GM23338 (cell line): ENCODE measurements at regions not wholly inside any gene's neighbourhood (a gene's known extent, or its start where the extent isn't known, plus 50 kb on each side); places are given as distances from the start of the nearest gene placed in this dataset.

Experiments
- EZH2 ChIP-seq: fragments of 200-600 bp; sonication (generic); IDR thresholded peaks from one replicate; pipeline ENCODE4 v1.8.0; 2017; ENCODE audit warnings: antibody characterized with exemption, mild to moderate bottlenecking, low read depth; ENCODE audit not compliant: unreplicated experiment
- POLR2AphosphoS5 ChIP-seq: IDR thresholded peaks from 2 replicates; pipeline ENCODE4 v1.6.1; 2016; ENCODE audit warnings: antibody characterized with exemption, low read depth
- ZNF114 ChIP-seq: fragments of 250-450 bp; sonication (Bioruptor Pico); IDR thresholded peaks from 2 replicates; pipeline ENCODE4 v1.5.0; 2020; ENCODE audit warnings: mild to moderate bottlenecking, moderate library complexity
- ZNF331 ChIP-seq: fragments of 250-450 bp; sonication (Bioruptor Pico); IDR thresholded peaks from 2 replicates; pipeline ENCODE4 v1.5.0; 2020; ENCODE audit warnings: low read depth, mild to moderate bottlenecking, moderate library complexity
- TF ChIP-seq, protein P1 (sequence below), 2 experiments: fragments of 200-600 bp in 1 of 2; sonication (generic) in 1 of 2; conservative IDR thresholded peaks; 2 replicates each; pipeline versions ENCODE4 v1.5.1 to v1.6.1; 2016 to 2017; ENCODE audit warnings: antibody characterized with exemption in 2 of 2, low read depth in 2 of 2, mild to moderate bottlenecking in 2 of 2, moderate library complexity in 1 of 2
- TF ChIP-seq, protein P2 (sequence below): fragments of 250-450 bp; sonication (Bioruptor Pico); IDR thresholded peaks from 2 replicates; pipeline ENCODE4 v1.5.0; 2020; ENCODE audit warnings: mild to moderate bottlenecking, moderate library complexity
- TF ChIP-seq, protein P3 (sequence below): IDR thresholded peaks from 2 replicates; pipeline ENCODE4 v1.6.1; 2016; ENCODE audit warnings: antibody characterized with exemption
- TF ChIP-seq, protein P4 (sequence below): IDR thresholded peaks from one replicate; pipeline ENCODE4 v1.6.1; 2018; ENCODE audit warnings: antibody characterized with exemption; ENCODE audit not compliant: unreplicated experiment

DNA sequence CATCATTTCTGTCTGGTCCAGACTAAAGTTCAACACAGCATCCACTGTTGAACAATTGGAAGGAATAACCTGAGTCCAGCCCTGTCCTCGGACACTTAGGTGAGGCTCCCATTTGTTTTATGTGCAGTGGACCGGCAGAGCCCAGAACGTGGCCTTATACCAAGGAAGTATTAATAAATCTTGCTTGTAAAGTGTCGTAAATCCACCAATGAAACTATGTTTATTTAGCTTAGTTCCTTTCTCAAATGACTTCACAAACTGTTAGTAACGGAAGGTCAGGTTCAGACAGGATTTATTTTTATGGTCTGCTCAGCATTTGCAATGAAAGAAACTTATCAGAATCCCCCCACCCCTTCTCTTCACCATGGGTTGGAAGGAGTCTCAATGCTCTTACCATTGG is 149.5 kb downstream of the PCSK1 start:
- TF ChIP-seq ZNF114 (no peak), POLR2AphosphoS5 (no peak), EZH2 (no peak), ZNF331 (CRISPR knock-in tag) (no peak)
- TF ChIP-seq, protein P1, sequence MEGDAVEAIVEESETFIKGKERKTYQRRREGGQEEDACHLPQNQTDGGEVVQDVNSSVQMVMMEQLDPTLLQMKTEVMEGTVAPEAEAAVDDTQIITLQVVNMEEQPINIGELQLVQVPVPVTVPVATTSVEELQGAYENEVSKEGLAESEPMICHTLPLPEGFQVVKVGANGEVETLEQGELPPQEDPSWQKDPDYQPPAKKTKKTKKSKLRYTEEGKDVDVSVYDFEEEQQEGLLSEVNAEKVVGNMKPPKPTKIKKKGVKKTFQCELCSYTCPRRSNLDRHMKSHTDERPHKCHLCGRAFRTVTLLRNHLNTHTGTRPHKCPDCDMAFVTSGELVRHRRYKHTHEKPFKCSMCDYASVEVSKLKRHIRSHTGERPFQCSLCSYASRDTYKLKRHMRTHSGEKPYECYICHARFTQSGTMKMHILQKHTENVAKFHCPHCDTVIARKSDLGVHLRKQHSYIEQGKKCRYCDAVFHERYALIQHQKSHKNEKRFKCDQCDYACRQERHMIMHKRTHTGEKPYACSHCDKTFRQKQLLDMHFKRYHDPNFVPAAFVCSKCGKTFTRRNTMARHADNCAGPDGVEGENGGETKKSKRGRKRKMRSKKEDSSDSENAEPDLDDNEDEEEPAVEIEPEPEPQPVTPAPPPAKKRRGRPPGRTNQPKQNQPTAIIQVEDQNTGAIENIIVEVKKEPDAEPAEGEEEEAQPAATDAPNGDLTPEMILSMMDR (conservative IDR thresholded peaks at IDR 0.05; ENCODE audit: low read depth in 2 of 2) = no peak
- TF ChIP-seq, protein P2, sequence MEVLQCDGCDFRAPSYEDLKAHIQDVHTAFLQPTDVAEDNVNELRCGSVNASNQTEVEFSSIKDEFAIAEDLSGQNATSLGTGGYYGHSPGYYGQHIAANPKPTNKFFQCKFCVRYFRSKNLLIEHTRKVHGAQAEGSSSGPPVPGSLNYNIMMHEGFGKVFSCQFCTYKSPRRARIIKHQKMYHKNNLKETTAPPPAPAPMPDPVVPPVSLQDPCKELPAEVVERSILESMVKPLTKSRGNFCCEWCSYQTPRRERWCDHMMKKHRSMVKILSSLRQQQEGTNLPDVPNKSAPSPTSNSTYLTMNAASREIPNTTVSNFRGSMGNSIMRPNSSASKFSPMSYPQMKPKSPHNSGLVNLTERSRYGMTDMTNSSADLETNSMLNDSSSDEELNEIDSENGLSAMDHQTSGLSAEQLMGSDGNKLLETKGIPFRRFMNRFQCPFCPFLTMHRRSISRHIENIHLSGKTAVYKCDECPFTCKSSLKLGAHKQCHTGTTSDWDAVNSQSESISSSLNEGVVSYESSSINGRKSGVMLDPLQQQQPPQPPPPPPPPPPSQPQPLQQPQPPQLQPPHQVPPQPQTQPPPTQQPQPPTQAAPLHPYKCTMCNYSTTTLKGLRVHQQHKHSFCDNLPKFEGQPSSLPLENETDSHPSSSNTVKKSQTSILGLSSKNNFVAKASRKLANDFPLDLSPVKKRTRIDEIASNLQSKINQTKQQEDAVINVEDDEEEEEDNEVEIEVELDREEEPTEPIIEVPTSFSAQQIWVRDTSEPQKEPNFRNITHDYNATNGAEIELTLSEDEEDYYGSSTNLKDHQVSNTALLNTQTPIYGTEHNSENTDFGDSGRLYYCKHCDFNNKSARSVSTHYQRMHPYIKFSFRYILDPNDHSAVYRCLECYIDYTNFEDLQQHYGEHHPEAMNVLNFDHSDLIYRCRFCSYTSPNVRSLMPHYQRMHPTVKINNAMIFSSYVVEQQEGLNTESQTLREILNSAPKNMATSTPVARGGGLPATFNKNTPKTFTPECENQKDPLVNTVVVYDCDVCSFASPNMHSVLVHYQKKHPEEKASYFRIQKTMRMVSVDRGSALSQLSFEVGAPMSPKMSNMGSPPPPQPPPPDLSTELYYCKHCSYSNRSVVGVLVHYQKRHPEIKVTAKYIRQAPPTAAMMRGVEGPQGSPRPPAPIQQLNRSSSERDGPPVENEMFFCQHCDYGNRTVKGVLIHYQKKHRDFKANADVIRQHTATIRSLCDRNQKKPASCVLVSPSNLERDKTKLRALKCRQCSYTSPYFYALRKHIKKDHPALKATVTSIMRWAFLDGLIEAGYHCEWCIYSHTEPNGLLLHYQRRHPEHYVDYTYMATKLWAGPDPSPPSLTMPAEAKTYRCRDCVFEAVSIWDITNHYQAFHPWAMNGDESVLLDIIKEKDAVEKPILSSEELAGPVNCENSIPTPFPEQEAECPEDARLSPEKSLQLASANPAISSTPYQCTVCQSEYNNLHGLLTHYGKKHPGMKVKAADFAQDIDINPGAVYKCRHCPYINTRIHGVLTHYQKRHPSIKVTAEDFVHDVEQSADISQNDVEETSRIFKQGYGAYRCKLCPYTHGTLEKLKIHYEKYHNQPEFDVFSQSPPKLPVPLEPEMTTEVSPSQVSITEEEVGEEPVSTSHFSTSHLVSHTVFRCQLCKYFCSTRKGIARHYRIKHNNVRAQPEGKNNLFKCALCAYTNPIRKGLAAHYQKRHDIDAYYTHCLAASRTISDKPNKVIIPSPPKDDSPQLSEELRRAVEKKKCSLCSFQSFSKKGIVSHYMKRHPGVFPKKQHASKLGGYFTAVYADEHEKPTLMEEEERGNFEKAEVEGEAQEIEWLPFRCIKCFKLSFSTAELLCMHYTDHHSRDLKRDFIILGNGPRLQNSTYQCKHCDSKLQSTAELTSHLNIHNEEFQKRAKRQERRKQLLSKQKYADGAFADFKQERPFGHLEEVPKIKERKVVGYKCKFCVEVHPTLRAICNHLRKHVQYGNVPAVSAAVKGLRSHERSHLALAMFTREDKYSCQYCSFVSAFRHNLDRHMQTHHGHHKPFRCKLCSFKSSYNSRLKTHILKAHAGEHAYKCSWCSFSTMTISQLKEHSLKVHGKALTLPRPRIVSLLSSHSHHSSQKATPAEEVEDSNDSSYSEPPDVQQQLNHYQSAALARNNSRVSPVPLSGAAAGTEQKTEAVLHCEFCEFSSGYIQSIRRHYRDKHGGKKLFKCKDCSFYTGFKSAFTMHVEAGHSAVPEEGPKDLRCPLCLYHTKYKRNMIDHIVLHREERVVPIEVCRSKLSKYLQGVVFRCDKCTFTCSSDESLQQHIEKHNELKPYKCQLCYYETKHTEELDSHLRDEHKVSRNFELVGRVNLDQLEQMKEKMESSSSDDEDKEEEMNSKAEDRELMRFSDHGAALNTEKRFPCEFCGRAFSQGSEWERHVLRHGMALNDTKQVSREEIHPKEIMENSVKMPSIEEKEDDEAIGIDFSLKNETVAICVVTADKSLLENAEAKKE = no peak
- TF ChIP-seq, protein P3, sequence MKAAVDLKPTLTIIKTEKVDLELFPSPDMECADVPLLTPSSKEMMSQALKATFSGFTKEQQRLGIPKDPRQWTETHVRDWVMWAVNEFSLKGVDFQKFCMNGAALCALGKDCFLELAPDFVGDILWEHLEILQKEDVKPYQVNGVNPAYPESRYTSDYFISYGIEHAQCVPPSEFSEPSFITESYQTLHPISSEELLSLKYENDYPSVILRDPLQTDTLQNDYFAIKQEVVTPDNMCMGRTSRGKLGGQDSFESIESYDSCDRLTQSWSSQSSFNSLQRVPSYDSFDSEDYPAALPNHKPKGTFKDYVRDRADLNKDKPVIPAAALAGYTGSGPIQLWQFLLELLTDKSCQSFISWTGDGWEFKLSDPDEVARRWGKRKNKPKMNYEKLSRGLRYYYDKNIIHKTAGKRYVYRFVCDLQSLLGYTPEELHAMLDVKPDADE = no peak
- TF ChIP-seq, protein P4, sequence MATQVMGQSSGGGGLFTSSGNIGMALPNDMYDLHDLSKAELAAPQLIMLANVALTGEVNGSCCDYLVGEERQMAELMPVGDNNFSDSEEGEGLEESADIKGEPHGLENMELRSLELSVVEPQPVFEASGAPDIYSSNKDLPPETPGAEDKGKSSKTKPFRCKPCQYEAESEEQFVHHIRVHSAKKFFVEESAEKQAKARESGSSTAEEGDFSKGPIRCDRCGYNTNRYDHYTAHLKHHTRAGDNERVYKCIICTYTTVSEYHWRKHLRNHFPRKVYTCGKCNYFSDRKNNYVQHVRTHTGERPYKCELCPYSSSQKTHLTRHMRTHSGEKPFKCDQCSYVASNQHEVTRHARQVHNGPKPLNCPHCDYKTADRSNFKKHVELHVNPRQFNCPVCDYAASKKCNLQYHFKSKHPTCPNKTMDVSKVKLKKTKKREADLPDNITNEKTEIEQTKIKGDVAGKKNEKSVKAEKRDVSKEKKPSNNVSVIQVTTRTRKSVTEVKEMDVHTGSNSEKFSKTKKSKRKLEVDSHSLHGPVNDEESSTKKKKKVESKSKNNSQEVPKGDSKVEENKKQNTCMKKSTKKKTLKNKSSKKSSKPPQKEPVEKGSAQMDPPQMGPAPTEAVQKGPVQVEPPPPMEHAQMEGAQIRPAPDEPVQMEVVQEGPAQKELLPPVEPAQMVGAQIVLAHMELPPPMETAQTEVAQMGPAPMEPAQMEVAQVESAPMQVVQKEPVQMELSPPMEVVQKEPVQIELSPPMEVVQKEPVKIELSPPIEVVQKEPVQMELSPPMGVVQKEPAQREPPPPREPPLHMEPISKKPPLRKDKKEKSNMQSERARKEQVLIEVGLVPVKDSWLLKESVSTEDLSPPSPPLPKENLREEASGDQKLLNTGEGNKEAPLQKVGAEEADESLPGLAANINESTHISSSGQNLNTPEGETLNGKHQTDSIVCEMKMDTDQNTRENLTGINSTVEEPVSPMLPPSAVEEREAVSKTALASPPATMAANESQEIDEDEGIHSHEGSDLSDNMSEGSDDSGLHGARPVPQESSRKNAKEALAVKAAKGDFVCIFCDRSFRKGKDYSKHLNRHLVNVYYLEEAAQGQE = no peak
